HEK293 (cell line): ENCODE measurements at regions not wholly inside any gene's neighbourhood (a gene's known extent, or its start where the extent isn't known, plus 50 kb on each side); places are given as distances from the start of the nearest gene placed in this dataset.

ENCODE experiments used
- CTCF ChIA-PET: fragments of 350-600 bp; formaldehyde crosslinking; extraction: SDS; loops from one replicate; lab custom pipeline; 2021; ENCODE audit warnings: antibody characterized with exemption; lab: Yijun Ruan, JAX
- POLR2A ChIA-PET: fragments of 300-600 bp; formaldehyde crosslinking; extraction: SDS; loops from one replicate; lab custom pipeline; 2020; ENCODE audit warnings: antibody characterized with exemption, inconsistent platforms; lab: Yijun Ruan, JAX
- H3K27ac ChIP-seq: fragments of 200-500 bp; sonication (Bioruptor generic); 2 replicates; pipeline ENCODE4 v1.5.1; 2014; ENCODE audit warnings: low read depth, low read length, control low read depth, inconsistent platforms; ENCODE audit errors: extremely low read depth
- H3K36me3 ChIP-seq, 2 experiments: fragments of 200-500 bp in 1 of 2; sonication (Bioruptor generic) in 1 of 2; 1 replicate in 1 of 2; 2 replicates in 1 of 2; pipeline ENCODE4 v1.5.1; 2014 to 2017; ENCODE audit warnings: inconsistent platforms in 2 of 2, low read length in 2 of 2; ENCODE audit not compliant: control insufficient read depth in 2 of 2, insufficient read depth in 1 of 2
- H3K4me1 ChIP-seq: fragments of 200-500 bp; sonication (Bioruptor generic); 2 replicates; pipeline ENCODE4 v1.5.1; 2014; ENCODE audit warnings: mild to moderate bottlenecking, low read length, inconsistent platforms; ENCODE audit not compliant: control insufficient read depth, insufficient read depth
- H3K4me3 ChIP-seq: 2 replicates; pipeline ENCODE4 v1.5.1; 2011; ENCODE audit warnings: low read depth, mild to moderate bottlenecking, control low read depth, low read length, moderate library complexity
- H3K9me3 ChIP-seq: fragments of 200-500 bp; sonication (Bioruptor generic); 2 replicates; pipeline ENCODE4 v1.5.1; 2014; ENCODE audit warnings: low read depth, low read length, inconsistent platforms; ENCODE audit not compliant: control insufficient read depth, insufficient read depth
- BCL11A ChIP-seq: fragments of 450-650 bp; formaldehyde crosslinking; IDR thresholded peaks from 2 replicates; pipeline ENCODE4 v1.5.1; 2016; ENCODE audit warnings: low read depth, missing biosample characterization, missing genetic modification characterization
- ELK4 ChIP-seq: IDR thresholded peaks from 2 replicates; pipeline ENCODE4 v1.6.1; 2011; ENCODE audit warnings: mild to moderate bottlenecking, low read depth, low read length, borderline replicate concordance
- GLI4 ChIP-seq: fragments of 450-650 bp; formaldehyde crosslinking; IDR thresholded peaks from 2 replicates; pipeline ENCODE4 v1.5.1; 2016; ENCODE audit warnings: missing biosample characterization, missing genetic modification characterization
- HOXA7 ChIP-seq: sonication (generic); formaldehyde crosslinking; IDR thresholded peaks from 2 replicates; pipeline ENCODE4 v1.8.1; 2022; ENCODE audit warnings: missing genetic modification reagents, borderline replicate concordance
- KLF10 ChIP-seq: fragments of 450-650 bp; IDR thresholded peaks from 2 replicates; pipeline ENCODE4 v1.5.1; 2018; ENCODE audit warnings: missing biosample characterization, mild to moderate bottlenecking, missing genetic modification characterization
- YY2 ChIP-seq: fragments of 450-650 bp; formaldehyde crosslinking; IDR thresholded peaks from 2 replicates; pipeline ENCODE4 v1.5.1; 2016; ENCODE audit warnings: missing biosample characterization, missing genetic modification characterization
- ZFHX2 ChIP-seq: fragments of 450-650 bp; formaldehyde crosslinking; conservative IDR thresholded peaks from 2 replicates; pipeline ENCODE4 v1.5.1; 2016; ENCODE audit warnings: missing biosample characterization, missing genetic modification characterization
- ZNF157 ChIP-seq: fragments of 450-650 bp; formaldehyde crosslinking; IDR thresholded peaks from 2 replicates; pipeline ENCODE4 v1.5.1; 2016; ENCODE audit warnings: missing biosample characterization, missing genetic modification characterization
- ZNF169 ChIP-seq: fragments of 450-650 bp; formaldehyde crosslinking; IDR thresholded peaks from 2 replicates; pipeline ENCODE4 v1.5.1; 2016; ENCODE audit warnings: missing biosample characterization, missing genetic modification characterization
- ZNF2 ChIP-seq: fragments of 450-650 bp; formaldehyde crosslinking; IDR thresholded peaks from 2 replicates; pipeline ENCODE4 v1.5.1; 2016; ENCODE audit warnings: missing biosample characterization, missing genetic modification characterization
- ZNF23 ChIP-seq: fragments of 450-650 bp; formaldehyde crosslinking; IDR thresholded peaks from 2 replicates; pipeline ENCODE4 v1.5.1; 2016; ENCODE audit warnings: missing biosample characterization, missing genetic modification characterization, borderline replicate concordance
- ZNF274 ChIP-seq, 2 experiments: fragments of 200-500 bp in 1 of 2; fragments of 450-650 bp in 1 of 2; sonication (Bioruptor generic) in 1 of 2; formaldehyde crosslinking in 1 of 2; IDR thresholded peaks; 2 replicates each; pipeline versions ENCODE4 v1.5.1 to v1.6.1; 2014 to 2016; ENCODE audit warnings: borderline replicate concordance in 1 of 2, inconsistent platforms in 1 of 2, low read length in 1 of 2, missing biosample characterization in 1 of 2, missing genetic modification characterization in 1 of 2
- ZNF324 ChIP-seq: fragments of 450-650 bp; formaldehyde crosslinking; IDR thresholded peaks from 2 replicates; pipeline ENCODE4 v1.5.1; 2016; ENCODE audit warnings: missing biosample characterization, missing genetic modification characterization
- ZNF558 ChIP-seq: fragments of 450-650 bp; formaldehyde crosslinking; IDR thresholded peaks from 2 replicates; pipeline ENCODE4 v1.5.1; 2016; ENCODE audit warnings: missing biosample characterization, missing genetic modification characterization
- ZNF76 ChIP-seq: fragments of 450-650 bp; formaldehyde crosslinking; IDR thresholded peaks from 2 replicates; pipeline ENCODE4; 2016; ENCODE audit warnings: low read depth, missing biosample characterization, missing genetic modification characterization, borderline replicate concordance
- TF ChIP-seq, protein P1 (sequence below): fragments of 450-650 bp; IDR thresholded peaks from 2 replicates; pipeline ENCODE4 v1.5.1; 2018; ENCODE audit warnings: missing biosample characterization, mild to moderate bottlenecking, missing genetic modification characterization
- TF ChIP-seq, protein P2 (sequence below): fragments of 450-650 bp; formaldehyde crosslinking; IDR thresholded peaks from 2 replicates; pipeline ENCODE4 v1.5.1; 2016; ENCODE audit warnings: missing biosample characterization, missing genetic modification characterization
- TF ChIP-seq, protein P3 (sequence below): fragments of 450-650 bp; formaldehyde crosslinking; IDR thresholded peaks from 2 replicates; pipeline ENCODE4 v1.5.1; 2016; ENCODE audit warnings: missing biosample characterization, missing genetic modification characterization, borderline replicate concordance

GRCh38 chr1:193634470-193634869, 448.1 kb upstream of the B3GALT2 start (continued):
- TF ChIP-seq, protein P1, sequence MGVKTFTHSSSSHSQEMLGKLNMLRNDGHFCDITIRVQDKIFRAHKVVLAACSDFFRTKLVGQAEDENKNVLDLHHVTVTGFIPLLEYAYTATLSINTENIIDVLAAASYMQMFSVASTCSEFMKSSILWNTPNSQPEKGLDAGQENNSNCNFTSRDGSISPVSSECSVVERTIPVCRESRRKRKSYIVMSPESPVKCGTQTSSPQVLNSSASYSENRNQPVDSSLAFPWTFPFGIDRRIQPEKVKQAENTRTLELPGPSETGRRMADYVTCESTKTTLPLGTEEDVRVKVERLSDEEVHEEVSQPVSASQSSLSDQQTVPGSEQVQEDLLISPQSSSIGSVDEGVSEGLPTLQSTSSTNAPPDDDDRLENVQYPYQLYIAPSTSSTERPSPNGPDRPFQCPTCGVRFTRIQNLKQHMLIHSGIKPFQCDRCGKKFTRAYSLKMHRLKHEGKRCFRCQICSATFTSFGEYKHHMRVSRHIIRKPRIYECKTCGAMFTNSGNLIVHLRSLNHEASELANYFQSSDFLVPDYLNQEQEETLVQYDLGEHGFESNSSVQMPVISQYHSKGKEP = no peak
- TF ChIP-seq, protein P2, sequence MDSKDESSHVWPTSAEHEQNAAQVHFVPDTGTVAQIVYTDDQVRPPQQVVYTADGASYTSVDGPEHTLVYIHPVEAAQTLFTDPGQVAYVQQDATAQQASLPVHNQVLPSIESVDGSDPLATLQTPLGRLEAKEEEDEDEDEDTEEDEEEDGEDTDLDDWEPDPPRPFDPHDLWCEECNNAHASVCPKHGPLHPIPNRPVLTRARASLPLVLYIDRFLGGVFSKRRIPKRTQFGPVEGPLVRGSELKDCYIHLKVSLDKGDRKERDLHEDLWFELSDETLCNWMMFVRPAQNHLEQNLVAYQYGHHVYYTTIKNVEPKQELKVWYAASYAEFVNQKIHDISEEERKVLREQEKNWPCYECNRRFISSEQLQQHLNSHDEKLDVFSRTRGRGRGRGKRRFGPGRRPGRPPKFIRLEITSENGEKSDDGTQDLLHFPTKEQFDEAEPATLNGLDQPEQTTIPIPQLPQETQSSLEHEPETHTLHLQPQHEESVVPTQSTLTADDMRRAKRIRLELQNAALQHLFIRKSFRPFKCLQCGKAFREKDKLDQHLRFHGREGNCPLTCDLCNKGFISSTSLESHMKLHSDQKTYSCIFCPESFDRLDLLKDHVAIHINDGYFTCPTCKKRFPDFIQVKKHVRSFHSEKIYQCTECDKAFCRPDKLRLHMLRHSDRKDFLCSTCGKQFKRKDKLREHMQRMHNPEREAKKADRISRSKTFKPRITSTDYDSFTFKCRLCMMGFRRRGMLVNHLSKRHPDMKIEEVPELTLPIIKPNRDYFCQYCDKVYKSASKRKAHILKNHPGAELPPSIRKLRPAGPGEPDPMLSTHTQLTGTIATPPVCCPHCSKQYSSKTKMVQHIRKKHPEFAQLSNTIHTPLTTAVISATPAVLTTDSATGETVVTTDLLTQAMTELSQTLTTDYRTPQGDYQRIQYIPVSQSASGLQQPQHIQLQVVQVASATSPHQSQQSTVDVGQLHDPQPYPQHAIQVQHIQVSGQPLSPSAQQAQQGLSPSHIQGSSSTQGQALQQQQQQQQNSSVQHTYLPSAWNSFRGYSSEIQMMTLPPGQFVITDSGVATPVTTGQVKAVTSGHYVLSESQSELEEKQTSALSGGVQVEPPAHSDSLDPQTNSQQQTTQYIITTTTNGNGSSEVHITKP (tag by site-specific recombination) = no peak
- TF ChIP-seq ZNF157 (tag by site-specific recombination) = no peak
- TF ChIP-seq, all 188 proteins: peak for 0

- CTCF ChIA-PET = no interaction called here
- Histone ChIP-seq H3K36me3 (no peaks in the 10 kb centered on the region), H3K27ac (no peak overlapping the region), H3K4me1 (no peaks in the 10 kb centered on the region), H3K9me3 (no peaks in the 10 kb centered on the region), H3K4me3 (no peak overlapping the region)
- no peak for TF ChIP-seq ZNF274 (IDR thresholded peaks at IDR 0.05; ENCODE audit: low read length)
- TF ChIP-seq ZNF274 (tag by site-specific recombination; IDR thresholded peaks at IDR 0.05; ENCODE audit: borderline replicate concordance) = no peak
- TF ChIP-seq ZNF324 (tag by site-specific recombination) = no peak
- TF ChIP-seq, protein P3, sequence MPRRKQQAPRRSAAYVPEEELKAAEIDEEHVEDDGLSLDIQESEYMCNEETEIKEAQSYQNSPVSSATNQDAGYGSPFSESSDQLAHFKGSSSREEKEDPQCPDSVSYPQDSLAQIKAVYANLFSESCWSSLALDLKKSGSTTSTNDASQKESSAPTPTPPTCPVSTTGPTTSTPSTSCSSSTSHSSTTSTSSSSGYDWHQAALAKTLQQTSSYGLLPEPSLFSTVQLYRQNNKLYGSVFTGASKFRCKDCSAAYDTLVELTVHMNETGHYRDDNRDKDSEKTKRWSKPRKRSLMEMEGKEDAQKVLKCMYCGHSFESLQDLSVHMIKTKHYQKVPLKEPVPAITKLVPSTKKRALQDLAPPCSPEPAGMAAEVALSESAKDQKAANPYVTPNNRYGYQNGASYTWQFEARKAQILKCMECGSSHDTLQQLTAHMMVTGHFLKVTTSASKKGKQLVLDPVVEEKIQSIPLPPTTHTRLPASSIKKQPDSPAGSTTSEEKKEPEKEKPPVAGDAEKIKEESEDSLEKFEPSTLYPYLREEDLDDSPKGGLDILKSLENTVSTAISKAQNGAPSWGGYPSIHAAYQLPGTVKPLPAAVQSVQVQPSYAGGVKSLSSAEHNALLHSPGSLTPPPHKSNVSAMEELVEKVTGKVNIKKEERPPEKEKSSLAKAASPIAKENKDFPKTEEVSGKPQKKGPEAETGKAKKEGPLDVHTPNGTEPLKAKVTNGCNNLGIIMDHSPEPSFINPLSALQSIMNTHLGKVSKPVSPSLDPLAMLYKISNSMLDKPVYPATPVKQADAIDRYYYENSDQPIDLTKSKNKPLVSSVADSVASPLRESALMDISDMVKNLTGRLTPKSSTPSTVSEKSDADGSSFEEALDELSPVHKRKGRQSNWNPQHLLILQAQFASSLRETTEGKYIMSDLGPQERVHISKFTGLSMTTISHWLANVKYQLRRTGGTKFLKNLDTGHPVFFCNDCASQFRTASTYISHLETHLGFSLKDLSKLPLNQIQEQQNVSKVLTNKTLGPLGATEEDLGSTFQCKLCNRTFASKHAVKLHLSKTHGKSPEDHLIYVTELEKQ (tag by site-specific recombination) = no peak
- no peak for TF ChIP-seq ELK4
- no peak for TF ChIP-seq ZNF558 (tag by site-specific recombination)
- no peak for TF ChIP-seq YY2 (tag by site-specific recombination)
- TF ChIP-seq GLI4 (tag by site-specific recombination) = no peak
- no peak for TF ChIP-seq ZNF2
- TF ChIP-seq ZNF169 (tag by site-specific recombination) = no peak
- TF ChIP-seq BCL11A (tag by site-specific recombination) = no peak
- no peak for TF ChIP-seq HOXA7 (CRISPR knock-in tag)
- TF ChIP-seq ZNF23 (tag by site-specific recombination) = no peak
- TF ChIP-seq KLF10 = no peak
- no peak for TF ChIP-seq ZFHX2 (tag by site-specific recombination)
- no peak for TF ChIP-seq ZNF76 (tag by site-specific recombination)
- POLR2A ChIA-PET = no interaction called here
Observed at GRCh38 chr1:193633991-193634390, 447.6 kb upstream of the B3GALT2 start.
